ENCODE measurements at regions not wholly inside any gene's neighbourhood (a gene's known extent, or its start where the extent isn't known, plus 50 kb on each side); places are given as distances from the start of the nearest gene placed in this dataset.

- no peak for TF ChIP-seq CTCF (IDR thresholded peaks at IDR 0.05; ENCODE audit: extremely low read depth, missing control alignments)
- no peak for DNase-seq (ENCODE audit: low spot score)
Observed at GRCh38 chr12:89070603-89071002, 281.7 kb downstream of the DUSP6 start.

DNA sequence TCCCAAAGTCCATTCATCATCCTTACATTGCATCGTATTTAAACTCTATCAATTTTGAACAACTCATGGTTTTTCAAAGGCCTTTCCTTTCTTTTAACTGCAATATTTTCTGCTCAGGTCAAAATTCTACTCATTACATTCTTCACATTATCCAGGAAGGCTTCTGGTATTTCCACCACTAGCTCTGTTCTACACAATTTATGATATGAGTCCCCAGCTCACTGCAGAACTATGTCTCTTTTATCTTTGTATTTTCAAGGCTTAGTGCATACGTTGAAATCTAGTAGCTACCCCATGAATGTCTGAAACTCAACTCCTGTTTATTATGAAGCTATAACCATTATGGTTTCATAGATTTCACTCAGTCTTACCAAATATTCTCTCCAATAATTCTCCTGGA is 282.9 kb downstream of the DUSP6 start:
- no peak for DNase-seq (ENCODE audit: low spot score)
- no peak for TF ChIP-seq CTCF (IDR thresholded peaks at IDR 0.05; ENCODE audit: extremely low read depth, missing control alignments)

DNA sequence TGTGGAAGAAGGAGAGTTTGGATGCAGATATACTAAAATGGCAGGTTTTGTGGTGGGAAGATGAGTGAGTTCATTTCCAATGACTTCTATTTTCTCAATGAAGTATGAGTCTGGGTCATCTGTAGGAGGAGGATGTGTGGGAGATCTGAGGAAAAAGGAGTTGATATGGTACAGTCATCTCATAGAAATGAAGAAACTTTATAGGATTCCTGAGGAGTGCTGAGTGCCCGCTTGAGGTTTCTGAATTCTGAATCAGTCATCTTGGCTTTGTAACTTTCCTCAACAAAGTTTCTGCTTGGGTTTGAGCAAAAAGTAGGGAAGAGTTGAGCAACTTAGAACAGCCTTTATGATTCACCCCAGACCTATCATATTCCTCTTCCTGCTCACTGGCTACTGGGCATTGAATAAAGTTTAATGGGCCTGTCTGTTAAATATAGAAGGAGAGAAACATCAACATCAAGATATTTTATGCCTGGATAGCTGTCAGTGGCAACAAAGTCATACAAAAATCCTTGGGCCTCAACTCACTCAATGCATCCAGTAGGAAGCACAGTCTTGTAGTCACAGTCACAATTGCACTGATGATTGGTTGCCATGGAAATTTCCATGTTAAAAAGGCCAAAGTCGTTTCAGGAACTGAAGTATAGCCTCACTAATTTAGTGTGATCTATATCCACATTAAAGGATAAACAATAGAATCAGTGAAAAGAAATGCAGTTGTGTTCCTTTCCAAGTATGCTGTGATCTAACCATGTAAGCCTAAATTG is 284.7 kb downstream of the DUSP6 start:
- TF ChIP-seq CTCF (IDR thresholded peaks at IDR 0.05; ENCODE audit: extremely low read depth, missing control alignments), result no peak
- DNase-seq (ENCODE audit: low spot score), result no peak

DNA sequence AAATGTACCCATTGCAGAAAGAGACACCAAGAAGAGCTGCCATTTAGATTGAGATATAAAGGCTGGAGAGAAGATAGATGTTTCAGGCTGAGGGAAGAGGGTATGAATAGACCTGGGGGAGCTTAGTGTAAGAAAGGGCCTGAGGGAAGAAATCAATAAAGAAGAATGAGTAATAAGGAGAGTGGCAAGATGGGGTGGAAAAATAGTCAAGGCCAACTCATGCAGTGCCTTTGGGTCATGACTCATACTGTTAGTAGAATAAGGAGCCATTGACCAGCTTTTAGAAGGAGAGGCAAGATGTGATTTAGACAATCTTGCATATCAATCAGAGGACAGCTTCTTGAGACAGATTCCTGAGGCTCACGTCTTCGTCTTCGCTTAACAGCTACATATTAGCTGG is 287.5 kb downstream of the DUSP6 start:
- TF ChIP-seq CTCF (IDR thresholded peaks at IDR 0.05; ENCODE audit: extremely low read depth, missing control alignments), result no peak

DNA sequence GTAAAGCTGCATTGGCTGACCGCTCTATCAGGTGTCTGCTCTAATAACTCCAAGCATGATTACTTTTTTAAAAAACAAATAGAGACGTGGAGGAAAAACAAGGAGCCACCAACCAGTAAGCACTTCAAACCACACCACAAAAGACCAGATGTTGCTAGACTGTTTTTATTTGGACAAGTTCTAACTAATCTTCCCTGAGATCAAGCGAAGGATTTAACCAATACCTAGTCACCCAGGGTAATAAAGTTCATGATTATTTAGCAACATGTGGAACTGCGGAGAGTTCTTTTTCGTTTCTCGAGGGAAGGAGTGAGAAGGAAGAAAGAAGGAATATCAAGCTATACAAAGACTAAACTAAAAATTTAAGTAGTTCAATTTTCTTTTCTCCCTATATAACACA is 288.1 kb downstream of the DUSP6 start:
- DNase-seq (ENCODE audit: low spot score), result no peak

More for the DNA sequence above, 287.5 kb downstream of the DUSP6 start:
- DNase-seq (ENCODE audit: low spot score), result no peak

DNA sequence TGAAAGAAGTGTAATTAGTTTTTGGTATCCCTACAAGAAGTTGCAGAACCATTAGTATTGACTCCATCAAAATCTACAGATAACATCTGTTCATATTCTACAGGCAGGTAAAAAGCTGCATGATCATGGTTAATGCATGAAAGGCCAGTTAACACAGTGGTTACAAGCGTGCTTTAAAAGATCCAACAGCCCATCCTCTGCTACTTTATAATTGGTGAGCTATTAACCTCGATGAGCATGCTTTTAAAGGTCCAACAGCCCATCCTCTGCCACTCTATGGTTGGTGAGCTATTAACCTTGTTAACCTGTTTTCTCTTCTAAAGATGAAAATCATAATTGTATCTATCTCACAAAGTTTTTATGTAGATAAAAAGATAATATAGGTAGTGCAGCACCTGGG is 289.3 kb downstream of the DUSP6 start:
- no peak for TF ChIP-seq CTCF (IDR thresholded peaks at IDR 0.05; ENCODE audit: extremely low read depth, missing control alignments)
- no peak for DNase-seq (ENCODE audit: low spot score)

More for the DNA sequence above, 288.1 kb downstream of the DUSP6 start:
- no peak for TF ChIP-seq CTCF (IDR thresholded peaks at IDR 0.05; ENCODE audit: extremely low read depth, missing control alignments)

GRCh38 chr12:89059721-89060541 is 292.4 kb downstream of the DUSP6 start:
- no peak for TF ChIP-seq CTCF (IDR thresholded peaks at IDR 0.05; ENCODE audit: extremely low read depth, missing control alignments)
- no peak for DNase-seq (ENCODE audit: low spot score)

Data from GM20000 (cell line).